ENCODE measurements at regions not wholly inside any gene's neighbourhood (a gene's known extent, or its start where the extent isn't known, plus 50 kb on each side); places are given as distances from the start of the nearest gene placed in this dataset.

- Histone ChIP-seq H3K36me3 (ENCODE audit: control insufficient read depth in 2 of 2, extremely low read depth in 1 of 2, insufficient read depth in 2 of 2, low read length in 2 of 2) (no peaks in the 10 kb centered on the region), H3K9me3 (ENCODE audit: control insufficient read depth, low read depth, low read length) (no peaks in the 10 kb centered on the region), H3K4me3 (ENCODE audit: control insufficient read depth in 2 of 3, extremely low read depth in 1 of 3, insufficient read depth in 2 of 3, low read depth in 1 of 3, low read length in 3 of 3) (no peak overlapping the region), H3K79me2 (ENCODE audit: control insufficient read depth, insufficient read depth, low read length) (no peaks in the 10 kb centered on the region), H3K27ac (ENCODE audit: control insufficient read depth, insufficient read depth, low read length) (no peak overlapping the region), H2AFZ (ENCODE audit: control insufficient read depth, low read length) (no peak overlapping the region), H3K4me2 (ENCODE audit: control insufficient read depth, extremely low read depth, insufficient read depth, low read depth, low read length) (no peak overlapping the region), H4K20me1 (ENCODE audit: control insufficient read depth, extremely low read depth, insufficient read depth, low read length) (no peaks in the 10 kb centered on the region), H3K27me3 (ENCODE audit: control insufficient read depth, extremely low read depth, insufficient read depth, low read length) (no peaks in the 10 kb centered on the region), H3K4me1 (ENCODE audit: control insufficient read depth, extremely low read depth, insufficient read depth, low read length) (peaks cover 11% of the 10 kb centered on the region), H3K9ac (ENCODE audit: control insufficient read depth, extremely low read depth, insufficient read depth, low read length) (no peak overlapping the region), H3K9me1 (ENCODE audit: control insufficient read depth, extremely low read depth, insufficient read depth, low read length) (no peaks in the 10 kb centered on the region)
- FAIRE-seq, result no peak
- TF ChIP-seq EZH2 (IDR thresholded peaks at IDR 0.05; ENCODE audit: low read length) (no peak), CTCF (optimal IDR thresholded peaks at IDR 0.05 in 1 of 3, IDR thresholded peaks at IDR 0.05 in 1 of 3, conservative IDR thresholded peaks at IDR 0.05 in 1 of 3; ENCODE audit: extremely low read depth in 1 of 3, insufficient read depth in 2 of 3, low read length in 3 of 3) (no peak)
- DNase-seq (ENCODE audit: low read depth, low spot score), result no peak
- dilution Hi-C loops (cut with MboI; ENCODE audit: extremely low pct_ligation_motif_present, low sequenced_read_pairs), result no loop called here
These were observed 133.9 kb downstream of the RAP2B start for GRCh38 chr3:153295901-153296300.

- Histone ChIP-seq H4K20me1 (ENCODE audit: control insufficient read depth, extremely low read depth, insufficient read depth, low read length) (no peaks in the 10 kb centered on the region), H3K79me2 (ENCODE audit: control insufficient read depth, insufficient read depth, low read length) (no peaks in the 10 kb centered on the region), H3K9ac (ENCODE audit: control insufficient read depth, extremely low read depth, insufficient read depth, low read length) (no peak overlapping the region), H3K36me3 (ENCODE audit: control insufficient read depth in 2 of 2, extremely low read depth in 1 of 2, insufficient read depth in 2 of 2, low read length in 2 of 2) (no peaks in the 10 kb centered on the region), H3K9me3 (ENCODE audit: control insufficient read depth, low read depth, low read length) (no peaks in the 10 kb centered on the region), H3K4me2 (ENCODE audit: control insufficient read depth, extremely low read depth, insufficient read depth, low read depth, low read length) (no peak overlapping the region), H3K9me1 (ENCODE audit: control insufficient read depth, extremely low read depth, insufficient read depth, low read length) (no peaks in the 10 kb centered on the region), H3K4me1 (ENCODE audit: control insufficient read depth, extremely low read depth, insufficient read depth, low read length) (no peaks in the 10 kb centered on the region), H2AFZ (ENCODE audit: control insufficient read depth, low read length) (no peak overlapping the region), H3K27me3 (ENCODE audit: control insufficient read depth, extremely low read depth, insufficient read depth, low read length) (no peaks in the 10 kb centered on the region), H3K4me3 (ENCODE audit: control insufficient read depth in 2 of 3, extremely low read depth in 1 of 3, insufficient read depth in 2 of 3, low read depth in 1 of 3, low read length in 3 of 3) (no peak overlapping the region), H3K27ac (ENCODE audit: control insufficient read depth, insufficient read depth, low read length) (no peak overlapping the region)
- DNase-seq (ENCODE audit: low read depth, low spot score) (no peak), FAIRE-seq (no peak)
- TF ChIP-seq EZH2 (IDR thresholded peaks at IDR 0.05; ENCODE audit: low read length), result no peak
- no peak for TF ChIP-seq CTCF (optimal IDR thresholded peaks at IDR 0.05 in 1 of 3, IDR thresholded peaks at IDR 0.05 in 1 of 3, conservative IDR thresholded peaks at IDR 0.05 in 1 of 3; ENCODE audit: extremely low read depth in 1 of 3, insufficient read depth in 2 of 3, low read length in 3 of 3)
- dilution Hi-C loops (cut with MboI; ENCODE audit: extremely low pct_ligation_motif_present, low sequenced_read_pairs), result no loop called here
These were observed 143.2 kb downstream of the RAP2B start for GRCh38 chr3:153305189-153305588.
